ENCODE measurements at regions not wholly inside any gene's neighbourhood (a gene's known extent, or its start where the extent isn't known, plus 50 kb on each side); places are given as distances from the start of the nearest gene placed in this dataset.

DNA sequence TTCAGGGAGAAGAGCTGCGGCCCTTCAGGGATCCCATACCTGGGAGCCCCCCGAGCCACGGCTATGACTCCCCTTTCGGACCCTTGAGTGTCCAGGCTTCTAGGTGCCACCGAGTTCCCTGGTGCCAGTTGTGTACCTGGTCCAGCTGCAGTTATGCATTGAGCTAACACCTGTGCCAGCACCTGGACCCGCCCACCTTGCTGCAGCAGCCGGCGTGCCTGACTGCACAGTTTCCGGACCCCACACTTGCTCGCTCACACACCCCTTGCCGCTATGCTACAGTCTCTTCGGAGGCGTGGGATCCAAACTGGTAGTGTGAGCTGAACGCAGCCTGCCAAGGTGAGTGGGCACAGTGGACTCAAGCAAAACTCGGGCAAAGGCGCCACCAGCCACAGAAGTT lies 284.5 kb upstream of the ROBO1 start:
- no peak for DNase-seq (ENCODE audit: low spot score)

DNA sequence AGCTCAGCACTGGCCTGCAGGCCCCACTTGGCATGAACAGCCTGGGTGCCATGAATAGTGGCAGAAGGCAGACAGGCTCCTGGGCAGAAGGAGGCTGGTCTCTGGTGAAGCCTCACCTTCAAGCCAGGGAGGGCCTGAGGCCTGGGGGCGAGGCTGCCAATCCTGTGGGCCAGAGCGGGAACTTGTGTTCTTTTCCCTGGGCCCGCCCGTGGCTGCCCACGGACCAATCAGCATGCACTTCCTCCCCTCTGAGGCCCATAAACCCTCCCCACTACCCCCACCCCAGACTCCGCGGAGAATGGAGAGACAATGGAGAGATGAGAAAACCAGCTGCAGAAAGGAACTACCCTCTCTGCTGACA lies 283.8 kb upstream of the ROBO1 start:
- no peak for DNase-seq (ENCODE audit: low spot score)

DNA sequence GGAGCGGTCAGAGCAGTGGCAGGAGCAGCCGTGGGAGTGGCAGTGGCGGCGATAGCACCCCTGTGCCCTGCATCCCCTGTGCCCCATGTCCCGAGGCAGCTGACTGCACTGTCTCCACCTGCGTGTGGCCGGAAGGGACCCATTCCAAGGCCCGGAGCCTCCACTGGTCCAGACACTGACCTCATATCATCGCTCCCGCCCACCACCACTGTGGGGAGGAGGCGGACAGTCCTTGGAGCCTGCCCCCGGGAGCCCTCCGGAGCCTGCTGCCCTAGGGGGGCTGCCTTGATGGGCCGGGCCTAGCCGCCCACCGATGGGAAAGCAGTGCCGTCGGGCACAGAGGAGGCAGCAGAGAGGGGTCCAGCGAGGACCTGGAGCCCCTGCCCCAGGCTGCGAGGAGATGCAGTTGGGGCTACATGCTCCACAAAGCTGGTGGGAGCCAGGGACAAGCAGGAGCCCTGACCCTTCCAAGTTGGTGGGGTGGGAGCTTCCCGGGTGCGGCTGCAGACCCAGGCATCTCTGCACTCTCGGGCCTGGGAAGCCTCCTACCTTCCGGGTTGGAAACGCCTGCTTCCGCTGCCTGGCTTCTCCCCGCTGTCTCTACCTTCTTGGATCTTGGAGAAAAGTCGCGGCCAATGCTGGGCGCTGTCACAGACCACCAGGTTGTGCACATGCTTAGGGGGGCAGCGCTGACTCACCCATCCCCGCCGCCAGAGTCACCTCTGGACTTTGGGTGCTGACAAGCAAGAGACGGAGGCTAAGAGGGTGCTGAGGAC lies 283.2 kb upstream of the ROBO1 start:
- DNase-seq (ENCODE audit: low spot score): no peak

DNA sequence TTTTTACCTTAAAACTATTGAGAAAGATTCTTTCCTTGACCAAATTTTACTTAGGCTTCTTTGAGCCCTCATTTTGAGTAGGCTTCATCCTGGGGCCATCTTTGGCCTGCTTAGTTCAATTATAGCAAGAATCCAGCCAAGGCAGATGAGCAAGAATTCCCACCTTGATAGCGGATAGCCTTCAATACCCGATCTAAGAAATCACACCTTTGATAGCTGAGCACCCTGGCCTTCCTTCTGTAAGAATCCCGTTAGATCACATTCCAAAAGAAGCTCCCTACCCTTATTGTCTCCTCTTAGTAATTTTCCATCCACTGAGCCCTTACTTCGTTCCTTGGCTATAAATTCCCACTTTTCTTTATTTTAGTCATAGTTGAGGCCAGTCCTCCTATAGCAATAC lies 275.4 kb upstream of the ROBO1 start:
- no peak for DNase-seq (ENCODE audit: low spot score)

DNA sequence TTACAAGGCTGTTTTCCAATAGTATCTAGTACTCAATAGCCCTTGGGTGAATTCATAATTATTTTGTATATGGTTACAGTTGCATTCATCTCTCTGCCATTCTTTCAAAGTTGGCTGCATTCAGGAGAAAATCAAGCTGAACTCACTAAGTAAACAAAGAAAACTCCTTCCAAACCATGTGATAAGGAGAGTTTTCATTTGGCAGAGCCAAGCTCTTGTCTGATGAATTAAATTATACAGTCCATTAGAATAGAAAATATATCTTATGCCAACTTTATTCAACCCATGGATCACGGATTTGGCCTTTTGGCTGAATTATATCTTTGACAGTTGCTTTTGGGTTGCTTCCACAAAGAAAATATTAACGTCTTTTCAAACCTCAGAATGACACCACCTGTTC lies 272.3 kb upstream of the ROBO1 start:
- no peak for DNase-seq (ENCODE audit: low spot score)

DNA sequence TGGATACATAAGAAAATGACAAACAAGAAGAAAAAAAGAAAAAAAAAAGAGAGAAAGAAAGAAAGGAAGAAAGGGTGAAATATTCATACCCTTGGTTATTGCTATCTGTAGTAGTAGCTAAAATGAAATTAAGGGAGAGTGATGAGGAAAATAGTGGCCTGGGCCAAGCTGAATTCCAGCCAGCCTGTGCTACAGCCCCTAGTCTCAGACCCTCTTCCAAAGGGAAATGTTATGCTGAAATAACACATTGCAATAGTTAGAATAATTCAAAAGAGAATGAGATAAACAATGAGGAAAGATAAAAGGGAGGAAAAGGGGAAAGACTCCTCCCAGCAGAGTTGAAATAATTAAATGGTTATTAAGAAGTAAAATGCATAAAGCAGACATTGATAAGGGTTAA lies 268.4 kb upstream of the ROBO1 start:
- no peak for DNase-seq (ENCODE audit: low spot score)

DNA sequence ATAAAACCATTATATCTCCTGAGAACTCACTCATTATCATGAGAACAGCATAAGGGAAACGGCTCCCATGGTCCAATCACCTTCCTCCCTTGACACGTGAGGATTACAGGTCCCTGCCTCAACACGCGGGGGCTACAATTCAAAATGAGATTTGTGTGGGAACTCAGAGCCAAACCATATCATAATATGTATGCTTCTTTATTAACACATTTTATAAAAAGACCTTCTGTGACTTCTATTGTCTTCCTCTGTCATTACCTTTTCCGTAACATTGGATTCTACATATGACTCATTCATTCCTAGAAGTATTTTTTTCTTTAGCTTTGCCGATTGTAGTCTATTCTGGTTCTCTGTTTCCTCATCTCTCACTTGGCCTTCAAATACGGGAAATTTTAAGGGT lies 267.2 kb upstream of the ROBO1 start:
- DNase-seq (ENCODE audit: low spot score): no peak

DNA sequence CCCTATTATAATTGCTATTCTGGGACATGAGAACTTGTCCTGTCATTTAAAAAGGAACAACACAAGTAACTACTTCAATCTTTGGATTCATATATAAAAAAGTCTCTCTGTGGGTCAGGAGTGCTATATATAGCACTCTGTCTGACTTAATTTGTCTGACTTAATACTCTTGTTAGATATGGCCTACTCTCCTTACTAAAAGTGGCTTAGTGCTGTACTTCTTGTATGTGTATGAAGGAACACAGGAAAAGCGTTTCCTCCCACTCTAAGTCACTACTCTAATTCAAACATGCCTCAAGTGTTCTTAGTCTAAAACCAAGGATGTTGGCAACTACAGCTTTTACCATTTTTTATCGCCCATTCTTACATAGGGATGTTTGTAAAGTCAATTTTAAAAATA lies 255.2 kb upstream of the ROBO1 start:
- DNase-seq (ENCODE audit: low spot score): no peak

DNA sequence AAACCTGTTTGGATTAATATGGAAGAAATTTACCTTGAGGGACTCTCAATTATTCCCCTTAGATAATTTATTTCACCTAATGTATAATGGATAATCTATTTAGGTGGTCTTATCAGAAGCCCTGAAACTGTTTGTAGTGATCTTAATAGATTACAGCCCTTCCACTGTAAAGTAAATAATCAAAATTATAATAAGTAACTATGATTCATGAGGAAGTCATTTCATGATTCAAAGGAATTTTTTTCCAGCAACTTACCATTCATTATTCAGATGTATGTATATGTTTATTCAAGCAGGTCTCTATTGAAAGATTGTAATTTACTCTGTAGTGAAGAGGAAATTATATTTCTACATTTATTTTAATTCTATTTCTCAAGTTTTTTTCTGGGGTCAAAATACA lies 250.6 kb upstream of the ROBO1 start:
- DNase-seq (ENCODE audit: low spot score): no peak

DNA sequence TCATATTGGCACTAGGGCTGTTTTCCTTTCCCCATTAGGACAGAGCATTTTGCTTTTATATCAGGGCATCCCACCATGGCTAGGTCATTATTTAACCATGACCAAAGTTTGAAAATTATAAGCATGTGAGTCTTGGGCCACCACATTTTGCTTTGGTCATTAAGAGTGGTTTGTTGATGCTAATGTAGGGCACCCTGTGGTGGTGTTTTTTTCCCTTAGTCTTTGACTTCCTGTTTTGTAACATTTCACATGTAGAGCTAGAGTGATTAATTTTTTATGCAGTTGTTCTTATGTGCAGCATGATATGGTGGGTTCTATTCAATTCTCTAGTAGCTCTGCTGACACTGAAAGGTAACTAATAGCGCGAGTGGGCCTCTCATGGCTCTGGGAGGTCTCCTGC lies 249.6 kb upstream of the ROBO1 start:
- no peak for DNase-seq (ENCODE audit: low spot score)

DNA sequence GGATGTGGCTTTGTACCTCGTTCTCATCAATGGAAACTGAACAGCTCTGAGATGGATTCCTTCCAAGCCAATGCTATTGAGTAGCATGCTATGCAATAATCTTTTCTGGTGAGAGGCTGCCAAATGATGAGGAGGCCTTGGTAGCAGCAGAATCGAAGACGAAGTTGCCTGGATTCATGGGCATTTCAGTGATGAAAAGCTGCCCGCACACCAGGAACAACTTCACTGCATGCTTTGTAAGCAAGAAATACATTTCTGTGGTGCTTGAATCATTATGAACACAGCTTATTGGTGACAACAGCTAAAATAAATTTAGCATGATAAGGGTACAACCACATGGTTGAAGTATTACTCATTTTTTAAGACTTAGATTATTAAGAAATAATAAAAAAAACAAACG lies 246.8 kb upstream of the ROBO1 start:
- no peak for DNase-seq (ENCODE audit: low spot score)

DNA sequence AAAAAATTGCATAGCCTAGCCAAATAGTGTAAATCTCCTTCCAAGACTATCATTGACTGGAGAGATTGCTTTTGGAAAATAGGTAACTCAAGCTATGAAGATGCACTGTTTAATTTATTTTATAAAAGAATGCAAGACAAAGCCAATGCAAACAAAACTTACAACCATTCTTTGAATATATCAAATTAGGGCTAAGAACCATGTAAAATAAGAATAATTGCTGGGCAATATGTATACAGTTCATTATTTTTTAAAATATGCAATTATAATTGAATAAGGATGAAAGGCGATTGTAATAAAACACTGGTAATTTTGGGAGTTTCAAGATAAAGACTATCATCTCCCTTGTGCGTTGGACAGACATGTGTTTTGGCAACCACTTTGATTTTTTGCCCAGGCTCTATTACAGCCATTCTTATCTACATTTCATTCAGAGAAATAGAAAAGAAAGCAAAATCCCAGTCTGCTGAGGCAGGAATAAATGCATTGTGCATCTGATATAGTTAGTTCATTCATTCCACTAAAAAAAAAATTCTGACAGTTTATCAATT lies 242.3 kb upstream of the ROBO1 start:
- no peak for DNase-seq (ENCODE audit: low spot score)

DNA sequence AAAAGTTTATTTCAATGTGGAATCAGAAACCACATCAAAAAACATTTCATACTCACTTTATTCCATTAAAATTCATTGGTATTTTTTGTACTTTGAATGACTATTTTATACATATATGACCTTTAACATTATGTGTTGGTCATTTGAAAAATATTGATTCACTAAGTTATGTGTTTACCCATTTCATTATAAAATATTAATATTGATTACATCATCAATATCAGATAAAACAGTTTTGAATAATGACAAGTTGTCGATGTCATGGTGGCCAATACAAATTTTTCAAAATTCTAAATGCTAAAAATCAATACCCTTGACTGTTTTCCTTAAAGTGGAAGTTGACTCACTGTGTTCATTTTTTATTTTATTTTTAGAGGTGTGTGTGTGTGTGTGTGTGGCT lies 239.7 kb upstream of the ROBO1 start:
- no peak for DNase-seq (ENCODE audit: low spot score)

DNA sequence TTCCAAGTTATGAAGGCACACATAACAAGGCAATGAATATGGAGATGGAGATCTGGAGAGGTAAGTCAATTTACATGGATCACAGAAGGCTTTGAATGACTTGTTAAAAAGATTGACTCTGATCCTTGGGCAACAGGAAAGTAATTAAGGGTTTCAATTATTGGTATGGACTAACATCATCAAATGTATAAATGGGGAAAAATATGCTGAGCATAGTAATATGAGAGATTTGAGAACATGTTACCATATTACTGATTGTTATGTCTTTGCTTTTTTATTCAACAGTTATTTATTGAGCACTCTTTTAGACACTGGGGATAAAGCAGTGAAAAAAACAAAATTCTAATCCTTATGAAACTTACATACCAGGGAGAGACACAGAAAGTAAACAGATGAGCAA lies 238.5 kb upstream of the ROBO1 start:
- no peak for DNase-seq (ENCODE audit: low spot score)

DNA sequence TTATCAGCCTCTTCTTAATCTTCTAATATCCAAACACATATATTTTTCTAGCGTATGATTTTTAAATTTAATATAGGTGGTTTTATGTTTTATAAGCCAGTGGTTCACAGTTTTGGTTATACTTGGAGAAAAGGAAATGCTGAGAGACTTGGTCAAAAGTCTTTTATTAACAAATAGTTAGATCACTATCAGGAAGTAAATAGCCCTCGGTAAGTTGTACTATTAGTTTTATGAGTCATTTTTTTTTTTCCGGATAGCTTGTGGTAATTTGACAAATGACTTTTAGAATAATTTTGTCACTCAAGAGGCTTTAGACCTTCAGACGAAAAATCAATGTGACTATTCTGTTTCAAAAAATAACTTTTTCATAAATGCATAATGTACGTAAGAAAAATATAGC lies 232.2 kb upstream of the ROBO1 start:
- no peak for DNase-seq (ENCODE audit: low spot score)

DNA sequence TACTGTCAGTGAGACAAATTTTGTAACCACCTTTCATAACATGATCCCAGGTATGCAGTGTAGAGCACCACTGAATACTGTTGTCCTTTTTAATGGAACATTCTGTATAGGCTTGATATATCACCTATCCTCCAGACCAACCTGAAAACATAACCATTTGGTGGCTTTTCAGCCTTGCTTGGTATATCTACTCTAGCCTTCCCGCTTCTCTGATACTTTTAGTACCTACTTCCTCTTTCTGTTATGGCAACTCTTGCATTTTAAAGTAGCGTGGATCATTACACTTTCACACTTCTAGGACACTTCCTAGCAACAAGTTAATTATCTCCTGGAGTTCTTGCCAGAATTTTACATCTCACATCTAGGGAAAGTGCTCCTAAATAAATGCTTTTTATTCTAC lies 226.6 kb upstream of the ROBO1 start:
- no peak for DNase-seq (ENCODE audit: low spot score)

DNA sequence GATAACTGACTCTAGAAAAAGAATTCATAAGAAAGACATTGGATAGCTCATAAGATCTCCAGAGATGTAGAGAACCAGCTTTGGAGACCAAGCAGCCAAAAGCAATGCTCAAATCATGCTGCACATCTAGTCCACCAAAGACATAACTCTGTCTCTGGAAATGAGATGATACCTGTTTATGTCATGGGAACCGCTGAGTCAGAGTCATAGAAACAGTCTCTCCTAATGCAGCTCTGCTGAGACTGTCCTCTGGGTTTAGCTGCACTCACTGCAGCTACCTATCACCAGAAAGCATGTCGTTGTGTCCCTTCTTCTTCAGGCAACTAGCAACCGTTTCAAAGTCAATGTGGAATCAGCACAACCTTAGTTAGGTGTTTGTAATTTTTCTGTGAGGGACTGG lies 218.5 kb upstream of the ROBO1 start:
- DNase-seq (ENCODE audit: low spot score): no peak

DNA sequence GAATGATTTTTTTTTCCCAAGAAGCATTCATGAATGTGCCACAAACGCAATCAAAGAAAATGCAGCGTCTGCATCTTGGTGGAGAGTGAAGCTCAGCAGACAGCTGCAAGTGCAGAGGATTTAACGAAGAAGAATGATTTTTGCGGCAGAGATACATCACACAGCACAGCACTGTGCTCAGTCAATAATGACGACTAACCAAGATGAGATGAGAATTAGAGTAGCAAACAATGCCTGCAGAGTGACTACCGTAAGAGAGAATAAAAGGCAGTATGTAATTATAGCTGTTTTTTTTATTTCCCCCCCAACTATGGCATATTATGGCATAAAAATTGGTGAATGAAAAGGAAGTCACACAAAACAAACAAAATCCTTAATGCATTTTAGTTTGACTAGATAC lies 218.0 kb upstream of the ROBO1 start:
- no peak for DNase-seq (ENCODE audit: low spot score)

DNA sequence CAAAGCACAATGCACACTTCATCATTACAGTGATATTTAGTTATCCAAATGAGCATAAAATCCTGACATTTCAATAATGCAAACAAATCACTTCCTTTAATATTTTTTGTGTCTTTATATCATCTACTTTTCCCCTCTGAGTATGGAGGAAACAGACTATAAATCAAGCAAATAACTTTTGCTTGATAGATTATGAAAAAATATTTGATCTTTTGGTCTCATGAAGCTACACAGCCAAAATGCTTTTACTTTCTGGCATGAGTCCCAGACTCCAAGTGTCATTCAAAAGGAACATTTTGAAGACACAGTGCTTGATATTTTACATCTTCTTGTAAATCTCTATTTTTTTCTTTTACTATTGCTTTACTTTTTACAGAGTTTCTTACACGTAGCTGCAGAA lies 215.3 kb upstream of the ROBO1 start:
- DNase-seq (ENCODE audit: low spot score): no peak

DNA sequence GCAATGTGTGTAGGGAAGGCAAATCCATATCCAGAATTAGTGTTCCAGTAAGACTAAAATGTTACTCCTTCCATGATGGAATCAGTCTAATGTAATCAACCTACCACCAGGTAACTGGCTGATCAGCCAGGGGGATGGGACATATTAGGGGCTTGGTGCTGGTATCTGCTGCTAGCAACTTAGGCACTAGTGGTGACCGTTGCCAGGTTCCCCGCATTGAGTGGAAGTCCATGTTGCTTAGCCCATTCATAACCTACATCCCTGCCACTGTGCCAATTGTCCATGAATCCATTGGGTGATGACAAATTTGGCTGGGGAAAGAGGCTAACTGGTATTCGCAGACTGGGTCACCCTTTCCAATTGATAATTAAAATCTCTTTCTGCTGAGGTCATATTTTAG lies 212.2 kb upstream of the ROBO1 start:
- no peak for DNase-seq (ENCODE audit: low spot score)

DNA sequence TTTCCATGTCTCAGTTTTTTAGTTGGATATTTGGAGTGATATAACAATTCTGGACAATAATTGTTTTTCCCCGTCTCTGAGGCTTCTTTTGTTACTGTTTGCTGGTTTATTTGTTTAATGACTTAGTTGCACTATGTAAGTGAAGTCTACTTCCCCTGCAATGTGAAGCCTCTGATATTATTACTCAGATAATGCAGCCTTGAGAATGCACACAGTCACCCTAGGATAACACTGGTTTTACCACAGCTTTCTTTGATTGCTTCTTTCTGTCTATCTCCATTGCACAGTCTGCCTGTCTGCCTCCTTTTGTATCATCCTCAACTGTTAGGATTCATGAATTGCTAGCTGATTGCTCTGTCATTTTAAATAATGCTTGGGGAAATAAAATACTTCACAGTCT lies 208.7 kb upstream of the ROBO1 start:
- no peak for DNase-seq (ENCODE audit: low spot score)

DNA sequence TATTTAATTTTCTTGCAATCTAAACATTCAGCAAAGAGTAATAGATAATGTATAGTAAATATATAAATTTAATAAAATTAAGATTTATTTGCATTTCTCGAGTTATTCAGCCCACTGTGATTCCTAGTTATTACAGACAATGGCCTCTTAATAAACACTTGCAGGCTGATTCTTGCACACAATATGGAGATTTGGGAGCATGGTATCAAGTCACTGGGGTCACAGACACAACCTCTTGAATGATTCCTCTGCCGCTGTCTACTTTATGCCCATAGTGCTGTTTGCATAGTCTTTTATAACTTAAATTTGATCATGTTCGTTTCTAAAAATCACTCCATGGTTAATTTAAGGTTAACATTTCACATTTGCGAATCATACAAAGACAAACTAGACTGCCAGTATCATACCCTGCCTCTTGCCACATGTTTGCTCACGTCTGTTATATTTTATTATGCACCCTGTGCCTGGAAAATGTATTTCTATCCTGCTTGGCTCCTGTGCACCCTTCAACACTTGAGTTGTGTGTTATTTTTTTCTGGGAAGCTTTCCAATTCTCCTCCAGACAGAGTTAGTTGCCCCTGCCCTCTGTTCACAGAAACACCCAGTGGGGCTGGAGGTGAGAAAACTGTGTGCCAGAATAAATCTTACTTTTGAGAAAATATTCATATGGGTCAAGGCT lies 206.3 kb upstream of the ROBO1 start:
- no peak for DNase-seq (ENCODE audit: low spot score)

DNA sequence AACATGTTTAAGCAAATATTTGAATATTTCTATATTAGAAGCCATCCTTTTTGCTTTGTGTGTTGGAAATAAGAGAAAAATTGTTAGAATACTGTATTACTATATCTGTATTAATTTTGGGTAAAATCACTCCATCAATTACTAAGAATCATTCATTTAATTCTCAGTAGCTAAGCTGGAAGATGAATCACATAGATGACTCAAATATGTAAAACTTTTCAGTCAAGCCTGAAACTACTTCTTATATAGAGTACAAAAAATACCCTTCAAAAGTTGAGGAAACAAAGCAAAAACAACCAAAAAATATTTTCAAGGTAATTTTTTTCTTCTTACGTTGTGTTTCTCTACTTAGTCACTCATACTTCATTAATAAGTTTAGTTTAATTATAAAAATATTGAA lies 205.7 kb upstream of the ROBO1 start:
- DNase-seq (ENCODE audit: low spot score): no peak

DNA sequence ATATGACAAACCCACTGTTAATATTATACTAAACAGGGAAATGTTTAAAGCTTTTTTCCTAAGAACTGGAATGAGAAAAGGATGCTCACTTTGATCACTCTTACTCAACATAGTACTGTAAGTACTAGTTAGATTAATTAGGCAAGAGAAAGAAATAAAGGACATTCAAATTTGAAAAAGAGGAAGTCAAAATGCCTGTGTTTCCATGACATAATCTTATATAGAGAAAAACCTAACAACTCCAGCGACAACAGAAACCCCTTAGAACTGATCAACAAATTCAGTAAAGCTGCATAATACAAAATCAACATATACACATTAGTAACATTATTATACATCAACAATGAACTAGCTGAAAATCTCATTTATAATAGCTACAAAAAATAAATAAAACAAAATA lies 200.6 kb upstream of the ROBO1 start:
- no peak for DNase-seq (ENCODE audit: low spot score)

Measured in kidney capillary endothelial cell (primary cell).